GM18505 (cell line): ENCODE measurements at regions not wholly inside any gene's neighbourhood (a gene's known extent, or its start where the extent isn't known, plus 50 kb on each side); places are given as distances from the start of the nearest gene placed in this dataset.
"Not testable (repeated sequence)": the region's sequence is repeated elsewhere in the genome, so short reads cannot be mapped to it uniquely, and the experiment has no call there.

Experiments used
- ATAC-seq: cut with Tn5 transposase; IDR thresholded peaks from one replicate; pipeline ENCODE4 v1.9.1; 2021; ENCODE audit not compliant: unreplicated experiment
- POLR2A ChIP-seq: IDR thresholded peaks from 4 replicates; pipeline ENCODE4 v1.6.1; 2011; ENCODE audit warnings: borderline replicate concordance; ENCODE audit not compliant: insufficient read depth, insufficient read length; ENCODE audit errors: extremely low read depth

GRCh38 chr6:101102702-101103101, 221.6 kb upstream of the ASCC3 start:
- TF ChIP-seq POLR2A = no peak
- ATAC-seq = no peak

- no peak for ATAC-seq
- no peak for TF ChIP-seq POLR2A
Measured at GRCh38 chr6:101108286-101108685, 227.2 kb upstream of the ASCC3 start.

- no peak for ATAC-seq
- no peak for TF ChIP-seq POLR2A
Measured at GRCh38 chr6:101110814-101111213, 229.7 kb upstream of the ASCC3 start.

- ATAC-seq = no peak
- TF ChIP-seq POLR2A = no peak
Measured at GRCh38 chr6:101113468-101114260, 232.5 kb upstream of the ASCC3 start.

GRCh38 chr6:101114703-101115102, 233.6 kb upstream of the ASCC3 start:
- no peak for TF ChIP-seq POLR2A
- peak; percentile 64 for ATAC-seq

- no peak for ATAC-seq
- TF ChIP-seq POLR2A = no peak
Measured at GRCh38 chr6:101116337-101116736, 235.2 kb upstream of the ASCC3 start.

GRCh38 chr6:101117393-101118135, 236.4 kb upstream of the ASCC3 start:
- ATAC-seq = no peak
- no peak for TF ChIP-seq POLR2A

GRCh38 chr6:101118136-101118396, 236.9 kb upstream of the ASCC3 start:
- ATAC-seq = no peak
- no peak for TF ChIP-seq POLR2A

- ATAC-seq = no peak
- no peak for TF ChIP-seq POLR2A
Measured at GRCh38 chr6:101120747-101121146, 239.6 kb upstream of the ASCC3 start.

- no peak for TF ChIP-seq POLR2A
- no peak for ATAC-seq
Measured at GRCh38 chr6:101125380-101125971, 244.3 kb upstream of the ASCC3 start.

- no peak for TF ChIP-seq POLR2A
- ATAC-seq = no peak
Measured at GRCh38 chr6:101126501-101126900, 245.4 kb upstream of the ASCC3 start.

GRCh38 chr6:101129851-101130250, 248.7 kb upstream of the ASCC3 start:
- no peak for TF ChIP-seq POLR2A
- ATAC-seq = no peak

- ATAC-seq = no peak
- no peak for TF ChIP-seq POLR2A
Measured at GRCh38 chr6:101146389-101146788, 247.1 kb upstream of the GRIK2 start.

- no peak for TF ChIP-seq POLR2A
- no peak for ATAC-seq
Measured at GRCh38 chr6:101150226-101150625, 243.3 kb upstream of the GRIK2 start.

- not testable (repeated sequence) for ATAC-seq
Measured at GRCh38 chr6:101157638-101158037, 235.9 kb upstream of the GRIK2 start.
